ENCODE measurements at regions not wholly inside any gene's neighbourhood (a gene's known extent, or its start where the extent isn't known, plus 50 kb on each side); places are given as distances from the start of the nearest gene placed in this dataset.
A peak's percentile ranks its signal among the peaks of the same experiment; 100 is the strongest.

DNA sequence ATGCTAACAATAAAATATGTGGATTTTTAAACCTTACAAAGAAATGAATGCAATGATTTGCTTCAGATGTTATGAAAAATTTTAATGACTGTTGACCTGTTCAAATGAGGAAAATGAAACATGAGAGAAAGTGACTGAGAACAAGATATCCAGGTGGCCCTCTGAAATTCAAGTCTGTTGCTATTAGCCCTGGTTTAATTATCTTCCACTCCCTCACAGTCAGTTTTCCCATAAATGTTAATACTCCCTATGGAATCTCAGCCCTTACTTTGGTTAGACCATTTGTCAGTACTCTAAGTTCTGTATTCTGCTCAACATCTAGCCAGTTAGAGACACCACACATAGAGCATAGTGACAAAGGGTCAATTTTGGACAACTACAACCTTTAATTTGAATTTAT lies 327.8 kb downstream of the PDGFC start:
- no peak for DNase-seq

DNA sequence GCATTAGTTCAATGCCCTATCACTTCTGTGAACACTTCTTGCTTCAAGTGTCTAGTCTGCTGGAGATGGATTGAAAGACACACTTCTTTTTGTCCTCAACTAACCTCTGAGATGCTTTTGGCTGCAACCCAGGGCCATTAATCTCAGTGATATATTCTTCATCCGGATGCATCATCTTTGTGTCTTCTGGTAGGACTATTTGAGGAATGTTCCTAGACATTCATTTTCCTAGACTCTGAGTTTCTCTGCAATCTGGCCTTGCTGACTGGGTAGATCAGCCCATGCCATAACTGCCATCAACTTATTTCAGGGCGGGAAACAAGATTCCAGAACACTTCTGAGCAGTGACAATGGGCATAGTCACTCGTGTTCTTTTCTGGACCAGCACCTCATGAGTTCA lies 329.4 kb downstream of the PDGFC start:
- no peak for DNase-seq

DNA sequence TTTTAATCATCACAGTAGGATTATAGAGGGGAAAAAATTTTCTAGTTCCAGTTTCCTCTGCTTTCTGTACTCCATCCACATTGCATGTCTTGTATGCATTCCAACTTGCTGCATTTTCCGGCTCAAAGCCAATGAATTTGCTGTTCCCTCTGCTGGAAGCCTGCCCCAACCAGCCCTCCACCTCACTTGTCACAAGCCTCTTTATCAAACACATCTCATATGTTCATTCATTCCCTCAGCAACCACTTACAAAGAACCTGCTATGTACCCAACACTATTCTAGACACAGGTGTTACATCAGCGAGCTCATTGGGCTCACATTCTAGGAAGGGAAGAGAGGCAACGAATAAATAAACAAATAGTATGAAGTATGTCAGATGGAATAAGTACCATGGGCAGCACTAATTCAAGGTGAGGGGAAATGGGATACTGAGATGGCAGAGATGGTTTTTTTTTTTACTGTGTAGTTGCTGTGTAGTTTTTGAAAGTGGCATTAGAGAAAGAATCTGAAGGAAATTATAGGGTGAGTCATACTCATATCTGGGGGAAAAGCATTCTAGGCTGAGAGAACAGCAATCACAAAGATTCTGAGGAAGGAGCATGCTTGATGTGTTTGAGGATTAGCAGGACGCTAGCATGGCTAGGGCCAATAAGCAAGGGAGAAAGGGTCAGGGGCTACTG lies 332.5 kb downstream of the PDGFC start:
- no peak for DNase-seq

DNA sequence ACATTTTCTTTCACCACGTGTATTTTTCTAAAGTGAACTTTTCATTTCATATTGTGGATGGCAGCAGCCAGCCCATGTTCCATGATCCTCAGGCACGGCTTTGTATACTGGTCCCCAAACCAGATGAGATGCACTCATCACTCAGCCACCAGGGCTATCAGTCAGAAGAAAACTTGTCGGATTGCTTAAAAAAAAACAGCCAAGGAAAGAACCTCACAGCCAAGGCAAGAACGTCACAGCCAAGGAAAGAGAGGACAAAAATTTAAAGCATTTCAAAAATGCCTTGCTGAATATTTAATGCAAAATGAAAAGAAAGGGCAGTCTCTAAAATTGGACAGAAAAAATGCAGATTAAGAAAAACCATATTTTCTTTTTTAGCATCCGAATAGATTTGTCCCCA lies 333.3 kb downstream of the PDGFC start:
- DNase-seq = no peak

DNA sequence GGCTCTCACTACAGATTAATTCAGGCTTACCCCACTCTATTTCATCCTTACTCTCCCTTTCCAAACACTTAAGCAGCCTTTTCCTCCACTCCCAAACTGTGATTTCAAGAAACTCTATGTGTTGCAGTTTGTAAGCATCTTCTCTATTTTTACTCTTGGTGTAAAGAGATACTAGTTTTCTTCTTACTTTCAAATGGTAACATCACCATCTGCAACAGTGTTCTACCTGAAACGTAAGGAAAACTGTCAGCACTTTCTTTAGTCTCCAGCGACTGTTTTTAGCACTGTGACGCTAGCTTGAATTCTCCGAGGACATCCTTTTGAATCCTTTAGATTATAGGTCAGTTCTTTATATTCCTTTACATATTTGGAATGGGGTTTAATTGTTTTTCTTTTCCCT lies 335.2 kb downstream of the PDGFC start:
- DNase-seq = no peak

DNA sequence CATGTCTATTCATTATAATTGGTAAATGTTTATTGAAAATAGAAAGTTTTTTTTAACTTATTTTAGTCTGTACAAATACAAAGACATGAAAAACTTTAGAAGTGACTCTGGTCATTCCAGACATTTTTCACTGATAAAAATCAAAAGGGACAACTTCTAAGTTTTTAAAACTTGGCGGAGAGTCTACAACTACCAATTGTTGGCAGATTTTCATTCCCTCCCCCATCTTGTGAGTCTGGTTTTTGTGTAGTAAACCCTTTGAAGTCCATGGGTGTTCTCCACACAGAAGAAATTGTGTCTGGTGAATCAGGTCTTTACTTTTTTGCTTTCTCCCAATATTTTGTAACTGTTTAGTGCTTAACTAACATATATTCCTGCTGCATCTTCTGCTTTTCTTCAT lies 336.5 kb downstream of the PDGFC start:
- no peak for DNase-seq

DNA sequence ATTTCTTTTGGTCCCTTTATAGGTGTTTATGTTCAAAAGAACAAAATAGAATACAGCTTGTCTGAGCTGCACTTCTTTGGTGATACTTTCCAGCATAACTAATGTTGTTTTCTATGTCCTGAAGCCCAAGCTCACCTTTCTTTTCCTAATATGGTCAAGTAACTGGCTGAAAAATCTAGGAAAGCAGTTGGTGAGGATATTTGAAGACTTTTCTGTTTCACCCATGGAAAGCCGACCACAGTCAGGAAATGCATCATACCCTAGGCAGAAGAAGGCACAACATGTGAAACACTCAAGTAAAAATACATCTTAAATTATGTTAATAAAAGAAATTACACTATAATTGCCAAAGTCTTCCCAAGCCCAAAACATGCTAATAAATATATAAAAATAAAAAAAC lies 337.0 kb downstream of the PDGFC start:
- no peak for DNase-seq

DNA sequence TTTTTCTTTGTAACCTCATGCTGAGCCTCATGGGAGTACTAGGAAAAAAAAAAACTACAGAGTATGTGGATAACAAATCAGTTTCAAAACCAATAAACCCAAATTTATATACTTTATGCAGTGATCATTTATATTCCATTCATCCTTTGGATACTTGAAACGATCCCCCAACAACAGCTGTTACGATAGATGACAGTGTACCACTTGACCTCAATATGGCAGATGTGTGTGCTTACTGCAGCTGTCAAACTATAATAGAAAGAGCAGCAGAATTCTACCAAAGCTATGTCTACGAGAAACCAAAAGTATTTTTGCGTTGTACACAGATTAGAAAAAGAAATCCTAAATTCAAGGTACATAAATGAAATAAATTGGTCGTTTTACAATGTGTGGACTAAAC lies 337.8 kb downstream of the PDGFC start:
- DNase-seq = no peak

DNA sequence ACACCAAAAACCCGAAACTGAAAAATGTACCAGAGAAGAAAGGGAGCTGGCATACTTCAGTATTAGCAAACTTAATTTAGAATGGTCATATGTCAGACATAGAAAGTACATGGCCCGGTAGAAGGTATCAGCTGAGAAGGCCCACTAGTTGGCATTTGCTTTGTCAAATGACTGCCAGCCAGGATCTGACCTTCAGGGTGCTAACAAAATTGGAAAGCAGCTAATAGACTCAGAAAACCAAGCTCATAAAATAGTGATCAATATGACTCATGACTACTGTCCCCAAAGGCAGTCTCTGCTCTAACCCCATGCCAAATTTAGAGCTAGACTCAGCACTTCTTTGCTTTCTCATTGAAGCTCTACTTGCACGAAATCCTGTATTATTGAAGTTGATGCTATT lies 342.7 kb downstream of the PDGFC start:
- DNase-seq = no peak

DNA sequence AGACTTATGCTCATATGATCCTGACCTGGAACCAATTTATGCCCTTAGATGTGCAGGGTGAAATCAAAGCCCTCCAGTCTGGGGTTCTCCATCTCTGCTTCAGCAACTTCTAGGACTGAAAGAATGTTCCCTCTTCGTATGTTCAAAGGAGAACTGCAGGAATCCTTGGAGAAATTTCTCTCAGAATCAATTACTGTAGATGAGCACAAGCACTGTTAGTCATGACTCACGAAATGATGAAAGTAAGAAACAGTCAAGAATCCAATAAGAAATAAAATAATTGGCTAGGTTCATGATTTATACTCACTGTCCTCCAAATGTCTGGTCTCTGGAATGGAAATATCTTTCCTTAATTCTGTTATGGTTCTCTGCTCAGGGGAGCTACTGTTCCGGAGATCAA lies 348.2 kb downstream of the PDGFC start:
- no peak for DNase-seq

DNA sequence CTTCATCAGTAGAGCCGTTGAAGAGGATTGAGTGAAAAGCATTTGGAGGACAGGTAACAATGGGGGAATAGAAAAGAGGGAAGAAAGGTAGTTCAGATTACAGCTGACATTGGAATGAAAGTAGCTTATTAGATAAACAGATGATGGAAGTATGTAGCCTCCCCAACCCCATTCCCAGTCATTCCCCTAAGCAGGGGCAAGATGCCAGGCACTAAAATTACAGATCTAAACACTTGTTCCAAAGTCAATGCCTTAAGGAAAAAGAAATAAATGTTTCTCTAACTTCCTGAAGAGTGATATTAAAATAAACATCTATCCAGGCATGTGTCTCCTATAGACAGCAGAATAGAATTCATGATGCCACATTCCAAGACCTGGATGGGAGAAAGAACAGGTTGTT lies 350.8 kb downstream of the PDGFC start:
- no peak for DNase-seq

DNA sequence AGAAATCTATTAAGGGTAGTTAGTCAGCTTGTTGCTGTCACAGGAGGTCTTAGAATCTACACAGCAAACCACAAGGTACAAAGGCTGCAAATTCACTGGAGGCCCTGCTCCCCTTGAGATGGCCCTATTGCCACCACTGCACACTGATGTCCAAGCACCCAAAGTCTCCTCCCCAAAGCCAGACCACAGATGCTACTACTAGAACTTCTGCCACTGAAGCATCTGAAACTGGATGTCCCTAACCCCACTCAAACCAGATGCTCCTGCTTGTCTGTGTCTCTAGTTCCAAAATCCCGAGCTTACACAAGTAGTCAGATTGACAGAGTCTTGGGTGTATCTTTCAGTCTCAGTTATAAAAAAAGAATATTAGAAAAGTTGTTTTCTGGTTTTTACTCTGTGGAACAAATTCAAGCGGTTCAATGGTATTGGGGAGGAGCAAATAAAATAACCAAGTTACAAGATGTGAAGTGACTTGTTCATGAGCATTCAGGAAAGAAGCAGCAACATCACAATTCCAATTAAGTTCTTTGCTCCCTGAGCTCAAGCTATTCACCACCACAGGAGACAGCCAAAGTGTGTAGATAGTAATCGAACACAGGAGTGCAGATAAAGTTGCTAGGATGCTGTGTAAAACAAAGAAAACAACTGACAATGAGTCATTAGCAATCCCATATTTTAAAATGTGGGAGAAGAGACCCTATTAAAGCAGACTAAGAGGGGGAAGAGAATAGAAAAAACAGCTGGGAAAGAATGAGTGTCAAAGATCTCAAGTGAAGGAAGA lies 352.3 kb downstream of the PDGFC start:
- no peak for DNase-seq

DNA sequence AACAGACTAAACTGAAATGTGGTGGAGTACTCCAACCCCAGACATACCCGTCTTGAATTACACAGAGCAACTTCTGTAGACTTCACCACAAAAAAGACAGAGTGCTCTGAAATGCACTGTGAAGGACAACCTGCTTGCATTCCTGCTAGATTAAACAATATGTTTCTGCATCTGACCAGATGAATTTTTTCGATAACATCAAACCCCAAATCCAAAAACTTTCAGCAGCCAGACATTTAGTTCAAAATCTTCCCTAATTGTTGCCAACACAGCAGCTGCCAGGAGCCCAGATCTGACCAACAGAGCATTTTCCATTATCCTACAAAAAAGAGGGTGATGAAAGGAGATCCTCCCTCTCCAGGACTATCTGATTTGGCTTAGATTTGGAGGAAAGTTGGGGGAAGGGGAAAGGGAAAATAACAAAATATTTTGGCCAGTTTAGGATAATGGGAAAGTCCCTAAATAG lies 356.5 kb downstream of the PDGFC start:
- no peak for DNase-seq

DNA sequence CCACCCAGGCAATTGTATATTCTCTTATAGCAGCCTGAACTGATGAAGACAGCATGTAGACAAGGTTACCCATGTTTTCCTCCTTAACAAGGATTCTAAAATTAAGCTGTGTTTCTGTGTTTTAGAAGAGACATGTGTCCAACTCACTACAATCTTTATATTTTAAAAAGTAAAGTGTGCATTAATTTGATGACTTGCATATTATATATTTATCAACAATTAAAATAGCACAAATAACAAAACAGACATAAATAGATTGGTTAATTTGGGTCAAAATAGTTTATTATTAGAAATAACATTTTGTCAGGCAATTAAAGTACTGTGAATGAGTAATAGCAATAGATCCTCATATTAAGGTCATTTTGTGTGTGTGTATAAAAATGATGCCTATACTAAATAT lies 357.1 kb downstream of the PDGFC start:
- no peak for DNase-seq

DNA sequence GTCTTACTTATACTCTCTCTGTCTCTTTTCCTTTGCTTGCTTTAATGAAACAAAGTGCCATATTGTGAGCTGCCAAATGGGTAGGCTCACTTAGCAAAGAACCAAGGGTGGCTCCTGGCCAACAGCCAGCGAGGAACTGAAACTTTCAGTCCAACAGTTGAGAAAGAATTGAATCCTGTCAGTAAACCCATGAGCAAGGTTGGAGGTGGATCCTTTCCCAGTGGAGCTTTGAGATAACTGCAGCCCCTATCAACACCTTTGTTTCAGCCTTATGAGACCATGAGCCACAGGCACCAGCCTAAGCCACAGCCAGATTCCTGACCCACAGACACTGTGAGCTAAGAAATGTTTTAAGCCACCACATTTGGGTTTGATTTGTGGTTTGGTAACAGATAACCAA lies 362.2 kb downstream of the PDGFC start:
- no peak for DNase-seq

DNA sequence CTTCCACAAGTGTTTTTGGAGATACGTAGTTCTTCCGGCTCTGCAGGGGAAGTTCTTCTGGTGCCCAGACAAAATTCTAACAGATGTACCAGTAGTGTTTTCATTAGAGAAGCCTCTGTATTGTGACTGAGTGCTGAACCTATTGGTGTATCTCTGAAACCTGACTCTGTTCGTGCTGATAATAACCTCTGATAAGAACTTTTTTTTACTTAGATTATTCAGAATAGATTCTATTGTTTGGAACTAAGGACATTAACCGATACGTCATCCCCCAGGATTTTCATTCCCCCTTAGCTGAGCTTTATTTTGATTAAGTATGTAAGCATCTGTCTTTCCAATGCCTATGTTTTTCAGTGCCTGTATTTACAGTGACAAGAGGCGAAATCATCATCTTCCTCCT lies 362.9 kb downstream of the PDGFC start:
- no peak for DNase-seq

DNA sequence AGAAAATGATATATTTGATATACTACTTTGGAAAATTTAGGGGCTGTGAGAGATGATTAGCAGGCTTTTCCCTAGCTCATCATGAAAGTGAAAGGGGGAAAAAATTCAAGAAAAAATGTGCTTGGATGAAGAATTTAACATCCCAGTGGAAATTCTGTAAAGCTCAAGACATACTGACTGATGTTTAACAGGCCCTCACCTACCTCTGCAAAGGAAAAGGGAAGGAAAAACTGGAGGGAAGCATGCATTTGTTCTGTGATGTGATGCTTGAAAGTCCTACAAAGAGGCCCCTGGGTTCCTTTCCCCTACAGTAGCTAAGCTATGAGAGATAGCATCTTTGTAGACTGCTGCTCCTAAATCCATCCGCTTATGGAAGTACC lies 364.1 kb downstream of the PDGFC start:
- no peak for DNase-seq

DNA sequence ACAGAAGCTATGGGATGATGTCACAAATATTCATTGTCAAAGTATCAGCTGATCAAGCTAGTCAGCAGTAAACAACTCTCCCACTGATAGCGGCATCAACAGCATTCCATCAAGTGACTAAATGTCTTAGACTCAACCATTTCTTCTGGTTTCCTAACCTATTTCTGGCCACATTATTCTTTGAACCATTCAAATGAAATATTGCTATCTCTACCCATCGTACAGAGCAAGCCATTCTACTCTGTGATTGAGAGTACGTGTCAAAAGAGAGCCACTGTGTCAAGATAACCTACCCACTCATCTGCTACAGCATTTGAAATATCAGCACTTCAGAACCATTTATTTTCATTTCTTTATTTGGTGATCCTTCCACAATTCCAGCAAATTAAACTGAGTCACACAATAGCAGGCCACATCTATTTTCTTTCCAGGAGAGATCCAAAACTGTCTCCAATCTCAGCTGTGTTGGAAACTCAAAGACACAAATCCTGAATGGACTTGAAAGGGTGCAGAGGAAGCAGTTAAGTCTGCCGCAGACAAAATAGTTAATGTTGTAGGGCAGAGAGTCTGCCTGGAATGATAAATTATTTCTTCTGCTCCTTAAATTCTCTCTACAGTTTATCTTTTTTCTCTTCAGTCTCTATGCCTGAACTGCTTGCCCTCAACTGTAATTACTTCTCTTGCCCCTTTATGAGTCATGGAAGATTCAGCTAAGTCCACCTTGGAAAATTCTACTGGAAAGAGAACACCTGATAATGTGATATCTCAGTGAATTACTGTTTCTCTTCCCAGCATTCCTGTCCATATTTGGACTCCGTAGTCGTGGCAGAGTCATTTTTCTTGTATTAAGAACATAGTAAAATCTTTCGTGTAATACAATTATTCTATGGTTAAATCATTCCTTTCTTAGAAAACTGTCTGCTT lies 364.8 kb downstream of the PDGFC start:
- no peak for DNase-seq

DNA sequence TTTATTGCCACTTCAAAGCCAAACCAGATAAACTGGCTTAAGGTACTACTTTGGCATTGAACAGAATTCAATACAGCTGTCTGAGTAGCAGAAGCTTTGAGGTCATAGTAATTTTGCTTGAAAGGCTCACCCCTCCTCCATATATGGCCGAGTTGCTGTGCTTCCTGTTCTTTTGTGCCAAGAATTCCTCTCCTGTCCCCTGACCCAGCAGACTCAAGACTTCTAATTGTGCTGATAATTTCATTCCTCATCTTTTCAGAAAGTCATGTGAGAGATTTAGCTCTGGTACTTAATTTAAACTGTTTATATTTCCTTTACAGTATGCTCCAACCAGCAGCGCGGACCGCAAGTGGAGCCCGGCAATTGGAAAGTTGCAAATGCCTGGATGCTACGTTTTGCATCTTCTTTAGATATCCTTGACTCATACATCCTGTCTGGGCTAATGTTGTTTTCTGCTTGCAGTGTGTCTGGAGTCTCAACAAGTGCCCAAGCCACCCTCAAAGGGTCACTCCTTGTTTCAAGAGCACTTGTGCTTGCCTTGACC lies 373.4 kb downstream of the PDGFC start:
- no peak for DNase-seq

DNA sequence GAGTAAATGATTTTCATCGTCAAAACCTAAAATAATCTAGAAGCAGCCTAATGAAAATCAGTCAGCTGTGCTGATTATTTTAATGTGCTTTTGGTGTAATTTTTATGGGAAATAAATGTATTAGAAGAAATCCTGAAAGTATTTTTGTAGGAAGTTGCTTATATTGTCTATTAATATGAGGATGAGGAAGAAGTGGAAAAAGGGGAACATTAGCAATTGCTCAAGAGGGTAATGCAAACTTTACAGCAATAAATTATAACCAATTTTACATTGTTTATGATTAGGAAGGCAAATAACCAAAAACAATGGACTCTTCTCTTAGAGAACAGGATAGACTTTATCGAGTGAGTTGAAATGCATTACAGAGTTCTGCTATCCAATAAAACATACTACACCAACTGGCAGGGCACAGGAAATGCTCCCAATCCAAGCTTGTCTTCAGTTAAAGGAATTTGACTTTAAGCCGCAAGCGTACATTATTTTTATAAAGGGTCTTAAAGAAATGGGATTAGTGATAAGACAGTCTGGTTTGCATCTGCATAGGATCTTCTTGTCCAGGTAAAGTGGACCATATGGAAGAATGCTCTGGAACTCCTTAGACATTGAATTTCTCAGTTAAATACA lies 374.8 kb downstream of the PDGFC start:
- no peak for DNase-seq

DNA sequence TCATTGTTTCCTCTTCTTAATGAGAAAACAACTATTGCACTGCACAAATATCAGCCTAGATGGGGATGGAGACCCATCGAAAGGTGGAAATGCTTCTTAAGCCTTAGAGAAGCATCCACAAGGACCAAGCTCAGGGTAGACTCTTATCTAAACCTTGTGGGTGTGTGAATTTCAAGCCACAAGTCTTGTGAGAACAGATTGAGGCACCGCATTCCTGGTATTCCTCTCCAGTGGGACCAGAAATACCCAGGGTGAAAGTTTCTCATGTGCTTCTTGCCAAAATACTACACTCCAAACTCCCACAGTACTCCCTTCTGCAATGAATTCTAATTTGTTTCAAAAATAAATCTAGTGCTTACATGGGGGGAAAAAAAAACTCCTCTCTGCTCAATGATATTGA lies 375.6 kb downstream of the PDGFC start:
- no peak for DNase-seq

DNA sequence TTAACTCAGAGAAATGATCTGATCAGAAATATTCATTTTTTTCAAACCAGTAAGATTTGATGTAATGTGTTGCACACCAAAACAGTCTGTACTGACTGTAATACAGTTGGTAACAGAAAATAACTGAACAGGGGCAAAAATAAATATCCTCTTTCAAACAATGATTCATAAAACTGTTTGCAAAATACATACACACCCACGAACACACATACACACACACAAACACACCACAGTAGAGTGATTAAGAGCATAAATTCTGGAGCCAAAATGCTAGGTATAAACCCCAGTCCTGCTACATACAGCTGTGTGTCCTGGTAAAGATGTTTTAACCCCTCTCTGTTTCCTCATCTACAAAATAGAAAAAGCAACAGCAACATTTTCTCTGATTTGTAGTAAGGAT lies 376.6 kb downstream of the PDGFC start:
- no peak for DNase-seq

DNA sequence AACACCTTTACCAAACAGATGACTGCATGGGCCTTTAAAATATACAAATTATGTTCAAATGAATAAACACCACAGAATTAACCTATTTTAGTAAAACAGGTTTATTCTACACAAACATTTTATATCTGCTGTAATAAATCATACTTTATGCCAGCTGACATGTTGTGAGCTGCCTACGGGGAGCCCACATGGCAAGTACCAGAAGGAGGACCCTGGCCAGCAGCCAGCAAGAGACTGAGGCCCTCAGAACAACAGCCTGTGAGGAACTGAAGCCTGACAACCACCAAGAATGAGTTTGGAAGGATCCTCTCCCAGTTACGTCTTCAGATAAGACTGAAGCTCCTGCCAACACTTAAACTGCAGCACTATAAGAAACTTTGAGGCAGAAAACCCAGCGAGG lies 377.0 kb downstream of the PDGFC start:
- DNase-seq = peak; percentile 5

Measured in NCI-H2081 treated with DMSO at 0.1 percent for 48 hours (cell line).